PC-9 (cell line): ENCODE measurements at regions not wholly inside any gene's neighbourhood (a gene's known extent, or its start where the extent isn't known, plus 50 kb on each side); places are given as distances from the start of the nearest gene placed in this dataset.

Experiments
- CTCF ChIP-seq: fragments of 200-600 bp; sonication (generic); conservative IDR thresholded peaks from 2 replicates; pipeline ENCODE4 v1.6.1; 2017; ENCODE audit warnings: mixed run types, antibody characterized with exemption, mild to moderate bottlenecking, moderate library complexity
- EZH2 ChIP-seq: fragments of 200-600 bp; sonication (generic); IDR thresholded peaks from 2 replicates; pipeline ENCODE4 v1.8.0; 2017; ENCODE audit warnings: antibody characterized with exemption, low read depth

GRCh38 chr20:63124782-63125580, 91.0 kb downstream of the YTHDF1 start:
- no peak for TF ChIP-seq CTCF
- no peak for TF ChIP-seq EZH2
